ENCODE measurements at regions not wholly inside any gene's neighbourhood (a gene's known extent, or its start where the extent isn't known, plus 50 kb on each side); places are given as distances from the start of the nearest gene placed in this dataset.

GRCh38 chr5:3185488-3185887, 410.1 kb upstream of the IRX1 start:
- DNase-seq (no peak), ATAC-seq (ENCODE audit: insufficient read depth, low read depth) (no peak)
- Histone ChIP-seq H2AFZ (ENCODE audit: low read depth, low read length) (no peak overlapping the region; the same call in 1 of the 2 replicates), H4K20me1 (ENCODE audit: insufficient read depth, low read length) (no peaks in the 10 kb centered on the region), H3K4me1 (ENCODE audit: insufficient read depth, low read length) (no peaks in the 10 kb centered on the region), H3K36me3 (ENCODE audit: insufficient read depth, low read length) (no peaks in the 10 kb centered on the region), H3K27me3 (ENCODE audit: insufficient read depth, low read length, poor library complexity) (no peaks in the 10 kb centered on the region), H3K9me3 (ENCODE audit: insufficient read depth, low read length, severe bottlenecking) (no peaks in the 10 kb centered on the region), H3K27ac (ENCODE audit: low read length) (no peak overlapping the region), H3K4me3 (ENCODE audit: low read depth in 1 of 2, low read length in 2 of 2) (no peak overlapping the region), H3K4me2 (ENCODE audit: insufficient read depth, low read length) (no peak overlapping the region), H3K9ac (ENCODE audit: low read depth, low read length) (no peak overlapping the region), H3K79me2 (ENCODE audit: insufficient read depth, low read length) (no peaks in the 10 kb centered on the region)
- TF ChIP-seq EZH2 (IDR thresholded peaks at IDR 0.05; ENCODE audit: borderline replicate concordance, low read depth, low read length, severe bottlenecking) (no peak), CTCF (IDR thresholded peaks at IDR 0.05; ENCODE audit: borderline replicate concordance, extremely low read depth, low read length, poor library complexity, severe bottlenecking) (no peak)

DNA sequence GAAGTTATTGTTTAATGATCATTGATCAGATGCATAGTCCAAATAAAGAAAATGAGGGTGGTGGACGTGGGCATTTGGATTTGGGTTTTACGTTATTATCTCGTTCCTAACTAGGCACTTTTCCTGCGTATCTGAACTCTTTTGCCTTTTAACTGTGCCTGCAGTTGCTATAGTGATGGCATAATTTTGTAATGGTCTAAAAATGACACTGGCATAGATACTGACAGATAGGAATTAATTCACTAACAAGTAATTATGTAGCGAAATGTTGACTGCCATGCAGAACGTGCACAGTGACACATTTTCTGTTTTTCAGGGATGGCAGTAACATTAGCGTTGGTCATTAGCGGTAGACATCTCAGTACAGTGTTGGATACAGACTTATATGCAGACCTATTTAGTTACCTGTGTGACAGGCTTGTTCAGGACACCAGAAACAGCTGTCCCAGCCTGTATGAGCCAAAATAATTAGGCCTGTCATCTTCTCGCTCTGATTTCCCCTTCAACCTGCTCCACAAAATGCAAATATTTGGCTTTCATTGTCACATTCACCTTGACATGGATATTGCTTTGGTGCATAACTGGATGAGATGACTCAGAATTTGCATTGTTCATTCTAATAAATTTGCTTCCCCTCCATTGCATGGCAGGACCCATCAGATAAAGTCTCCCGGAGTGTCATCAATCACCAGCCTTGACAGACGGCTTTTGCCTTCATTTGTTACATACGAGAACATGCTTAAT, 413.3 kb upstream of the IRX1 start:
- Histone ChIP-seq H3K9me3 (ENCODE audit: insufficient read depth, low read length, severe bottlenecking) (no peaks in the 10 kb centered on the region), H4K20me1 (ENCODE audit: insufficient read depth, low read length) (no peaks in the 10 kb centered on the region), H3K4me3 (ENCODE audit: low read depth in 1 of 2, low read length in 2 of 2) (no peak overlapping the region), H3K27ac (ENCODE audit: low read length) (no peak overlapping the region), H3K79me2 (ENCODE audit: insufficient read depth, low read length) (no peaks in the 10 kb centered on the region), H2AFZ (ENCODE audit: low read depth, low read length) (no peak overlapping the region), H3K4me1 (ENCODE audit: insufficient read depth, low read length) (no peaks in the 10 kb centered on the region), H3K27me3 (ENCODE audit: insufficient read depth, low read length, poor library complexity) (no peaks in the 10 kb centered on the region), H3K4me2 (ENCODE audit: insufficient read depth, low read length) (no peak overlapping the region), H3K36me3 (ENCODE audit: insufficient read depth, low read length) (no peaks in the 10 kb centered on the region), H3K9ac (ENCODE audit: low read depth, low read length) (no peak overlapping the region)
- no peak for DNase-seq
- no peak for ATAC-seq (ENCODE audit: insufficient read depth, low read depth)
- no peak for TF ChIP-seq EZH2 (IDR thresholded peaks at IDR 0.05; ENCODE audit: borderline replicate concordance, low read depth, low read length, severe bottlenecking)
- TF ChIP-seq CTCF (IDR thresholded peaks at IDR 0.05; ENCODE audit: borderline replicate concordance, extremely low read depth, low read length, poor library complexity, severe bottlenecking): no peak

GRCh38 chr5:3181671-3182070, 414.0 kb upstream of the IRX1 start:
- TF ChIP-seq EZH2 (IDR thresholded peaks at IDR 0.05; ENCODE audit: borderline replicate concordance, low read depth, low read length, severe bottlenecking): no peak
- Histone ChIP-seq H3K9me3 (ENCODE audit: insufficient read depth, low read length, severe bottlenecking) (no peaks in the 10 kb centered on the region), H3K9ac (ENCODE audit: low read depth, low read length) (no peak overlapping the region), H3K79me2 (ENCODE audit: insufficient read depth, low read length) (no peaks in the 10 kb centered on the region), H3K4me1 (ENCODE audit: insufficient read depth, low read length) (no peaks in the 10 kb centered on the region), H3K4me2 (ENCODE audit: insufficient read depth, low read length) (no peak overlapping the region), H3K4me3 (ENCODE audit: low read depth in 1 of 2, low read length in 2 of 2) (no peak overlapping the region), H3K36me3 (ENCODE audit: insufficient read depth, low read length) (no peaks in the 10 kb centered on the region), H4K20me1 (ENCODE audit: insufficient read depth, low read length) (no peaks in the 10 kb centered on the region), H3K27ac (ENCODE audit: low read length) (no peak overlapping the region), H3K27me3 (ENCODE audit: insufficient read depth, low read length, poor library complexity) (no peaks in the 10 kb centered on the region), H2AFZ (ENCODE audit: low read depth, low read length) (no peak overlapping the region)
- DNase-seq: no peak
- ATAC-seq (ENCODE audit: insufficient read depth, low read depth): no peak

DNA sequence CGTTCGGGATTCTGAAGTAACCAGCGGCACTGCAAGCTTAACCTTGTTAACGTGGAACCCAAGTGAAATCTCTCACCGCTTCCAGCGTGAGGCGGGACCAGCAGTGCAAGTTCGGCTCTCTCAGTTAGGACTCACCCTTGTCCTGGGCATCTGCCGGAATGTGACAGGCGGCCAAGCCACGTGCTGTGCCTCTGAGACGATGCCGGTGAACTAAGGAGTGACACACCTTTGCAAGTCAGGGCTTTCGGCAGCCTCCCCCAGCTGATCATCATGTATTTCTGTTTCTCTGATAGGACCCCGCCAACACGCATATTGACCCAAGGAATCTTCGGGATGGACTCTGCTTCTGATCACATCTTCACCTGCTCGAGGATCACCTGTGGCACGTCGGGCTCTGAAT, 415.0 kb upstream of the IRX1 start:
- no peak for DNase-seq
- no peak for ATAC-seq (ENCODE audit: insufficient read depth, low read depth)
- Histone ChIP-seq H3K9ac (ENCODE audit: low read depth, low read length) (no peak overlapping the region), H3K79me2 (ENCODE audit: insufficient read depth, low read length) (no peaks in the 10 kb centered on the region), H3K9me3 (ENCODE audit: insufficient read depth, low read length, severe bottlenecking) (no peaks in the 10 kb centered on the region), H2AFZ (ENCODE audit: low read depth, low read length) (no peak overlapping the region), H3K27me3 (ENCODE audit: insufficient read depth, low read length, poor library complexity) (no peaks in the 10 kb centered on the region), H3K36me3 (ENCODE audit: insufficient read depth, low read length) (no peaks in the 10 kb centered on the region), H3K27ac (ENCODE audit: low read length) (no peak overlapping the region), H3K4me2 (ENCODE audit: insufficient read depth, low read length) (no peak overlapping the region), H3K4me3 (ENCODE audit: low read depth in 1 of 2, low read length in 2 of 2) (no peak overlapping the region), H3K4me1 (ENCODE audit: insufficient read depth, low read length) (no peaks in the 10 kb centered on the region), H4K20me1 (ENCODE audit: insufficient read depth, low read length) (no peaks in the 10 kb centered on the region)
- no peak for TF ChIP-seq CTCF (IDR thresholded peaks at IDR 0.05; ENCODE audit: borderline replicate concordance, extremely low read depth, low read length, poor library complexity, severe bottlenecking)
- no peak for TF ChIP-seq EZH2 (IDR thresholded peaks at IDR 0.05; ENCODE audit: borderline replicate concordance, low read depth, low read length, severe bottlenecking)

Measured in DND-41 (cell line).